GM18502 (cell line): ENCODE measurements at regions not wholly inside any gene's neighbourhood (a gene's known extent, or its start where the extent isn't known, plus 50 kb on each side); places are given as distances from the start of the nearest gene placed in this dataset.
"Not testable (repeated sequence)": the region's sequence is repeated elsewhere in the genome, so short reads cannot be mapped to it uniquely, and the experiment has no call there.

Source experiments
- ATAC-seq: cut with Tn5 transposase; IDR thresholded peaks from one replicate; pipeline ENCODE4 v1.9.1; 2021; ENCODE audit warnings: mild to moderate bottlenecking; ENCODE audit not compliant: unreplicated experiment, poor library complexity

- no peak for ATAC-seq
Measured at GRCh38 chr14:70269582-70269981, 80.8 kb upstream of the SLC8A3 start.

- no peak for ATAC-seq
Measured at GRCh38 chr14:70268760-70269159, 80.0 kb upstream of the SLC8A3 start.

- ATAC-seq = no peak
Measured at GRCh38 chr14:70266157-70266556, 77.4 kb upstream of the SLC8A3 start.

GRCh38 chr14:70265422-70265821 is 76.7 kb upstream of the SLC8A3 start:
- no peak for ATAC-seq

- no peak for ATAC-seq
Measured at GRCh38 chr14:70259420-70259819, 70.7 kb upstream of the SLC8A3 start.

GRCh38 chr14:70257526-70257925 is 68.8 kb upstream of the SLC8A3 start:
- ATAC-seq = no peak

GRCh38 chr14:70256601-70257000 is 67.8 kb upstream of the SLC8A3 start:
- ATAC-seq = no peak

GRCh38 chr14:70255071-70256057 is 66.6 kb upstream of the SLC8A3 start:
- ATAC-seq = not testable (repeated sequence)

GRCh38 chr14:70254476-70254961 is 65.8 kb upstream of the SLC8A3 start:
- no peak for ATAC-seq

- not testable (repeated sequence) for ATAC-seq
Measured at GRCh38 chr14:70253547-70253946, 64.8 kb upstream of the SLC8A3 start.

GRCh38 chr14:70245026-70245425 is 56.3 kb upstream of the SLC8A3 start:
- no peak for ATAC-seq

- peak; percentile 67 for ATAC-seq
Measured at GRCh38 chr14:70239802-70240201, 51.1 kb upstream of the SLC8A3 start.

GRCh38 chr14:70238635-70239034 is 49.9 kb upstream of the SLC8A3 start:
- ATAC-seq = not testable (repeated sequence)
